ENCODE measurements at regions not wholly inside any gene's neighbourhood (a gene's known extent, or its start where the extent isn't known, plus 50 kb on each side); places are given as distances from the start of the nearest gene placed in this dataset.

DNA sequence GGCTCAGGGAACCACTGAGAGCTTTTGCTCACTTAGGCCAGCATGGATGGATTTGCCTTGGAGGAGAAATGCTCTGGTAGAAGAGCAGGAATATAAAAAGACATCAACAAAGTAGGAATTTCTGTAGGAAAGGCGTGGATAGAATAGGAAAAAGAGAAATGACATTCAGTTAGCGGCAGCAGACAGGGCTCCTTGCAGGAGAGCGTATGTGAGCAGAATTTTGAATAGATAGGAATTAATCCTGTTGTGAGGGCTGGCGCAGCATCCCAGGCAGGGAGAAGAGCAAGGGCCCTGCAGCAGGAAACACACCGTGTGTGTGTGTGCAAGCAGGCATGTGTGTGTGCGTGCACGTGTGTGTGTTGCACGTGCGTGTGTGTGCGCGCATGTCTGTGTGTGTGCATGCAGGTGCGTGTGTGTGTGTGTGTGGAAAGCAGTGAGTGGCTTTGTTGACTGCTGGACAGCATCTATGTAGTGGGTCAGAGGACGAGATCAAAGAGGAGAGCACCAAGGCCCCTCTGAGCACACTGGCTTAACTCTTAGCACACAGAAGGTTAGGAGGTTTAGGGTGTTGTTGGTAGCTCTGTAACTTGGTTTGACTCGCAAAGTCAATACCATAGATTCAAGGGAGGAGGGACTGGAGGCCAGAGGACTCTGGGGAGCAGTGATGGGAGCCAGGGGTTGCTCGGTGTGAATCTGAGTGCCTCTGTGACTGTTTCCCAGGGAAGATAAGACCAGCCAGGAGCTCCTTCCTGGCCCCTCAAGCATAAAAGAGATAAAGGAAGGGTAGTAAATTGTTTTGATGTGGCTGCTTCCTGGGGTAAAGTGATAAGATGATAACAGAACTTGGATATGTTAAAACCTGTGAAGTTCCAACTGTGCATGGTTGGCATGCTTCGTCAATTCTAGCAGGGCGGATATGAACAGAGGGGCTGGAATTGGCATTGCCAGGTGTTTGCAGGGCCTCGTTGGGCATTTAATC lies 639.5 kb downstream of the NR2F2 start:
- TF ChIP-seq EZH2 (IDR thresholded peaks at IDR 0.05; ENCODE audit: borderline replicate concordance, low read depth, low read length, severe bottlenecking) = no peak
- TF ChIP-seq, protein P1, sequence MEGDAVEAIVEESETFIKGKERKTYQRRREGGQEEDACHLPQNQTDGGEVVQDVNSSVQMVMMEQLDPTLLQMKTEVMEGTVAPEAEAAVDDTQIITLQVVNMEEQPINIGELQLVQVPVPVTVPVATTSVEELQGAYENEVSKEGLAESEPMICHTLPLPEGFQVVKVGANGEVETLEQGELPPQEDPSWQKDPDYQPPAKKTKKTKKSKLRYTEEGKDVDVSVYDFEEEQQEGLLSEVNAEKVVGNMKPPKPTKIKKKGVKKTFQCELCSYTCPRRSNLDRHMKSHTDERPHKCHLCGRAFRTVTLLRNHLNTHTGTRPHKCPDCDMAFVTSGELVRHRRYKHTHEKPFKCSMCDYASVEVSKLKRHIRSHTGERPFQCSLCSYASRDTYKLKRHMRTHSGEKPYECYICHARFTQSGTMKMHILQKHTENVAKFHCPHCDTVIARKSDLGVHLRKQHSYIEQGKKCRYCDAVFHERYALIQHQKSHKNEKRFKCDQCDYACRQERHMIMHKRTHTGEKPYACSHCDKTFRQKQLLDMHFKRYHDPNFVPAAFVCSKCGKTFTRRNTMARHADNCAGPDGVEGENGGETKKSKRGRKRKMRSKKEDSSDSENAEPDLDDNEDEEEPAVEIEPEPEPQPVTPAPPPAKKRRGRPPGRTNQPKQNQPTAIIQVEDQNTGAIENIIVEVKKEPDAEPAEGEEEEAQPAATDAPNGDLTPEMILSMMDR (IDR thresholded peaks at IDR 0.05; ENCODE audit: borderline replicate concordance, extremely low read depth, low read length, poor library complexity, severe bottlenecking) = no peak
